IMR-90 (cell line): ENCODE measurements at regions not wholly inside any gene's neighbourhood (a gene's known extent, or its start where the extent isn't known, plus 50 kb on each side); places are given as distances from the start of the nearest gene placed in this dataset.

Experiments used
- ATAC-seq: fragments of 200-7000 bp; cut with Tn5 transposase; 2 replicates; pipeline ENCODE4 v1.9.1; 2020; ENCODE audit warnings: low read depth, mild to moderate bottlenecking, moderate library complexity
- BruUV-seq: library from RNA; stranded (reverse); fragments of 400-500 nt; replicated peaks from 2 replicates; lab custom pipeline; 2021; lab: Mats Ljungman, UMichigan
- CTCF ChIA-PET: fragments of 300-600 bp; formaldehyde crosslinking; extraction: SDS; loops from one replicate; lab custom pipeline; 2021; ENCODE audit warnings: antibody characterized with exemption; lab: Yijun Ruan, JAX
- POLR2A ChIA-PET: fragments of 300-600 bp; sonication (Branson Sonifier 250); formaldehyde crosslinking; loops from one replicate; lab custom pipeline; 2022; ENCODE audit warnings: antibody characterized with exemption; ENCODE audit not compliant: unreplicated experiment; lab: Charles Lee
- DNase-seq: peaks from one replicate; pipeline ENCODE4 v3.0.0; 2013
- H2AFZ ChIP-seq: replicated peaks from 2 replicates; pipeline ENCODE3; 2013; ENCODE audit warnings: low read length, mild to moderate bottlenecking; ENCODE audit not compliant: poor library complexity
- H2AK5ac ChIP-seq: 2 replicates; pipeline ENCODE4 v1.6.1; 2013; ENCODE audit warnings: low read depth, low read length, inconsistent platforms
- H2AK9ac ChIP-seq: replicated peaks from 2 replicates; pipeline ENCODE3; 2013; ENCODE audit warnings: mild to moderate bottlenecking, low read depth, low read length, moderate library complexity; ENCODE audit not compliant: poor library complexity
- H2BK120ac ChIP-seq: 2 replicates; pipeline ENCODE4 v1.6.1; 2013; ENCODE audit warnings: low read depth, low read length, inconsistent platforms
- H2BK15ac ChIP-seq: 3 replicates; pipeline ENCODE4 v1.6.1; 2013; ENCODE audit warnings: low read depth, low read length, inconsistent platforms
- H2BK20ac ChIP-seq: 2 replicates; pipeline ENCODE4 v1.6.1; 2013; ENCODE audit warnings: low read depth, mild to moderate bottlenecking, inconsistent platforms, low read length, moderate library complexity
- H2BK5ac ChIP-seq: 2 replicates; pipeline ENCODE4 v1.6.1; 2013; ENCODE audit warnings: mild to moderate bottlenecking, low read depth, low read length, inconsistent platforms; ENCODE audit not compliant: poor library complexity, severe bottlenecking
- H3K14ac ChIP-seq: replicated peaks from 2 replicates; pipeline ENCODE4 v1.6.1; 2013; ENCODE audit warnings: low read depth, low read length, inconsistent platforms
- H3K18ac ChIP-seq: 2 replicates; pipeline ENCODE4 v1.6.1; 2013; ENCODE audit warnings: low read depth, low read length, control low read depth
- H3K23ac ChIP-seq: 2 replicates; pipeline ENCODE4 v1.6.1; 2013; ENCODE audit warnings: low read depth, low read length, inconsistent platforms
- H3K27ac ChIP-seq: 2 replicates; pipeline ENCODE4 v1.5.1; 2013; ENCODE audit warnings: mild to moderate bottlenecking, control low read depth, low read length; ENCODE audit not compliant: insufficient read depth
- H3K27me3 ChIP-seq: 2 replicates; pipeline ENCODE4 v1.6.1; 2013; ENCODE audit warnings: low read length; ENCODE audit not compliant: control insufficient read depth, insufficient read depth
- H3K36me3 ChIP-seq: 2 replicates; pipeline ENCODE4 v1.6.1; 2013; ENCODE audit warnings: low read length, mixed read lengths; ENCODE audit not compliant: control insufficient read depth, insufficient read depth
- H3K4ac ChIP-seq: 2 replicates; pipeline ENCODE4 v1.6.1; 2013; ENCODE audit warnings: low read depth, low read length, inconsistent platforms
- H3K4me1 ChIP-seq: 2 replicates; pipeline ENCODE4 v1.6.1; 2013; ENCODE audit warnings: low read length, mixed read lengths; ENCODE audit not compliant: control insufficient read depth, insufficient read depth
- H3K4me2 ChIP-seq: 2 replicates; pipeline ENCODE4 v1.6.1; 2013; ENCODE audit warnings: low read depth, mild to moderate bottlenecking, control low read depth, low read length, moderate library complexity
- H3K4me3 ChIP-seq: 2 replicates; pipeline ENCODE4 v1.5.1; 2013; ENCODE audit warnings: low read depth, mild to moderate bottlenecking, control low read depth, low read length, moderate library complexity; ENCODE audit not compliant: insufficient read depth
- H3K56ac ChIP-seq: 2 replicates; pipeline ENCODE4 v1.6.1; 2013; ENCODE audit warnings: low read length, inconsistent platforms; ENCODE audit not compliant: insufficient read depth; ENCODE audit errors: extremely low read depth
- H3K79me1 ChIP-seq, 2 experiments: 2 replicates each; pipeline ENCODE4 v1.6.1; 2013; ENCODE audit warnings: low read length in 2 of 2, inconsistent platforms in 1 of 2, low read depth in 1 of 2
- H3K9ac ChIP-seq: 2 replicates; pipeline ENCODE4 v1.6.1; 2013; ENCODE audit warnings: low read depth, low read length, control low read depth
- H3K9me1 ChIP-seq: 2 replicates; pipeline ENCODE4 v1.6.1; 2013; ENCODE audit warnings: low read length, inconsistent platforms; ENCODE audit not compliant: insufficient read depth
- H3K9me3 ChIP-seq: 2 replicates; pipeline ENCODE4 v1.6.1; 2013; ENCODE audit warnings: low read length; ENCODE audit not compliant: control insufficient read depth, insufficient read depth
- H4K20me1 ChIP-seq: 2 replicates; pipeline ENCODE4 v1.6.1; 2013; ENCODE audit warnings: low read length, inconsistent platforms; ENCODE audit not compliant: insufficient read depth
- H4K5ac ChIP-seq: 2 replicates; pipeline ENCODE4 v1.6.1; 2013; ENCODE audit warnings: mild to moderate bottlenecking, low read depth, low read length, control low read depth
- H4K8ac ChIP-seq, 2 experiments: 2 replicates each; pipeline ENCODE4 v1.6.1; 2013; ENCODE audit warnings: low read depth in 2 of 2, low read length in 2 of 2, control low read depth in 1 of 2, inconsistent platforms in 1 of 2
- H4K91ac ChIP-seq: 2 replicates; pipeline ENCODE4 v1.6.1; 2013; ENCODE audit warnings: low read depth, low read length, inconsistent platforms; ENCODE audit not compliant: insufficient read depth
- FOS ChIP-seq: fragments of 150-350 bp; IDR thresholded peaks from 2 replicates; pipeline ENCODE4 v1.6.1; 2016; ENCODE audit warnings: low read depth, low read length
- MAFK ChIP-seq: IDR thresholded peaks from 2 replicates; pipeline ENCODE4 v1.6.1; 2012; ENCODE audit warnings: low read depth, low read length, improper control_type of control experiment
- MAZ ChIP-seq: IDR thresholded peaks from 2 replicates; pipeline ENCODE4 v1.6.1; 2012; ENCODE audit warnings: low read depth, mild to moderate bottlenecking, low read length, improper control_type of control experiment, moderate library complexity, borderline replicate concordance
- MXI1 ChIP-seq: IDR thresholded peaks from 2 replicates; pipeline ENCODE4 v1.6.1; 2012; ENCODE audit warnings: low read depth, mild to moderate bottlenecking, low read length, moderate library complexity, borderline replicate concordance
- NFE2L2 ChIP-seq: fragments of 150-350 bp; IDR thresholded peaks from 2 replicates; pipeline ENCODE4 v1.6.1; 2016; ENCODE audit warnings: low read depth, mild to moderate bottlenecking, low read length
- POLR2A ChIP-seq: IDR thresholded peaks from 2 replicates; pipeline ENCODE4 v1.6.1; 2012; ENCODE audit warnings: mild to moderate bottlenecking, low read depth, low read length
- RAD21 ChIP-seq: IDR thresholded peaks from 2 replicates; pipeline ENCODE4 v1.6.1; 2012; ENCODE audit warnings: low read length, improper control_type of control experiment
- RCOR1 ChIP-seq: IDR thresholded peaks from 2 replicates; pipeline ENCODE4 v1.6.1; 2012; ENCODE audit warnings: mild to moderate bottlenecking, low read length, improper control_type of control experiment; ENCODE audit not compliant: insufficient replicate concordance
- SMC3 ChIP-seq: fragments of 150-350 bp; IDR thresholded peaks from 2 replicates; pipeline ENCODE4 v1.6.1; 2016; ENCODE audit warnings: low read depth, mild to moderate bottlenecking, antibody characterized with exemption, low read length, moderate library complexity
- USF2 ChIP-seq: fragments of 150-350 bp; IDR thresholded peaks from 2 replicates; pipeline ENCODE4 v1.6.1; 2017; ENCODE audit warnings: mild to moderate bottlenecking, antibody characterized with exemption, low read length, low read depth
- WGBS, 2 experiments: methylation state at CpG; one replicate each; pipeline versions ENCODE4 v1.1.5 to v1.1.7; 2013; ENCODE audit warnings: missing lambda C conversion rate in 2 of 2; ENCODE audit not compliant: insufficient read length in 1 of 2; ENCODE audit errors: extremely low coverage in 2 of 2; 5-methylcytosine and 5-hydroxymethylcytosine counted together
- dilution Hi-C: fragments of 300-500 bp; cut with HindIII; formaldehyde crosslinking; loops from one replicate; pipeline ENCODE4 v1.14.3; 2018; ENCODE audit warnings: low sequenced_read_pairs; ENCODE audit not compliant: unreplicated experiment
- in situ Hi-C: fragments of 300-500 bp; cut with MboI; formaldehyde crosslinking; loops from 3 replicates; pipeline ENCODE4 v1.14.3; 2019; ENCODE audit warnings: low sequenced_read_pairs, inconsistent platforms, mixed read lengths
- intact Hi-C: fragments of 100-400 bp; cut with micrococcal nuclease; formaldehyde crosslinking; loops from 2 replicates; pipeline ENCODE4 v1.10.0; 2022

- H3K4me2 ChIP-seq = no peak overlapping the region
- CTCF ChIA-PET = no interaction called here
- H3K18ac ChIP-seq = no peak overlapping the region; the same call in 1 of the 2 replicates
- ATAC-seq (no peak), DNase-seq (no peak)
- H2BK20ac ChIP-seq = no peak overlapping the region
- no peak overlapping the region for H3K4me3 ChIP-seq
- no peaks in the 10 kb centered on the region for H3K9me1 ChIP-seq
- TF ChIP-seq SMC3 = no peak
- no peak for TF ChIP-seq MAZ
- no peak for TF ChIP-seq MAFK
- TF ChIP-seq POLR2A = no peak
- no peak for TF ChIP-seq NFE2L2
- TF ChIP-seq RAD21 = no peak
- no peak for TF ChIP-seq FOS
- no peak for TF ChIP-seq MXI1
- no peak for TF ChIP-seq USF2
- TF ChIP-seq RCOR1 = no peak
- POLR2A ChIA-PET = no interaction called here
- H4K20me1 ChIP-seq = no peaks in the 10 kb centered on the region
- H2AFZ ChIP-seq = no peak overlapping the region
- intact Hi-C loops = loop anchor here (10.0 kb wide), 1 partner anchor 271 kb away; no protein-coding TSS in a partner anchor
- no peaks in the 10 kb centered on the region for H3K36me3 ChIP-seq
- no peak overlapping the region for H3K23ac ChIP-seq
- no peak overlapping the region for H3K4ac ChIP-seq
- no peak overlapping the region for H4K8ac ChIP-seq
- BruUV-seq = no TSS peak
- no peak overlapping the region for H3K9ac ChIP-seq
- no peak overlapping the region for H4K5ac ChIP-seq
- H2BK120ac ChIP-seq = no peak overlapping the region
- WGBS, 2 experiments = no CpG with 5 or more reads among the region's 4 CpGs
- peaks cover 5% of the 10 kb centered on the region; the same call in 1 of the 2 replicates for H3K4me1 ChIP-seq
- no peaks in the 10 kb centered on the region for H3K79me1 ChIP-seq
- in situ Hi-C loops = no loop called here
- H3K14ac ChIP-seq = no peak overlapping the region
- no peak overlapping the region for H2AK9ac ChIP-seq
- no peak overlapping the region; the same call in 1 of the 2 replicates for H3K27ac ChIP-seq
- H2BK5ac ChIP-seq = no peak overlapping the region
- no peaks in the 10 kb centered on the region for H3K9me3 ChIP-seq
- H2BK15ac ChIP-seq = no peak overlapping the region
- dilution Hi-C loops = no loop called here
- no peak overlapping the region for H2AK5ac ChIP-seq
- H3K56ac ChIP-seq = no peak overlapping the region
- H3K27me3 ChIP-seq = no peaks in the 10 kb centered on the region
- H4K91ac ChIP-seq = no peak overlapping the region
Measured at GRCh38 chr18:43936176-43936575, 658.9 kb upstream of the SYT4 start.
